Stimulated activated CD4-positive, alpha-beta T cell treated with anti-CD3 and anti-CD28 coated beads, Interleukin-2, amount 100 ng/mL, for 4 hours (primary cell): ENCODE measurements at regions not wholly inside any gene's neighbourhood (a gene's known extent, or its start where the extent isn't known, plus 50 kb on each side); places are given as distances from the start of the nearest gene placed in this dataset.

Source experiments
- DNase-seq: peaks from one replicate; pipeline ENCODE4 v3.0.0-alpha.2; 2020; ENCODE audit warnings: low read depth

DNA sequence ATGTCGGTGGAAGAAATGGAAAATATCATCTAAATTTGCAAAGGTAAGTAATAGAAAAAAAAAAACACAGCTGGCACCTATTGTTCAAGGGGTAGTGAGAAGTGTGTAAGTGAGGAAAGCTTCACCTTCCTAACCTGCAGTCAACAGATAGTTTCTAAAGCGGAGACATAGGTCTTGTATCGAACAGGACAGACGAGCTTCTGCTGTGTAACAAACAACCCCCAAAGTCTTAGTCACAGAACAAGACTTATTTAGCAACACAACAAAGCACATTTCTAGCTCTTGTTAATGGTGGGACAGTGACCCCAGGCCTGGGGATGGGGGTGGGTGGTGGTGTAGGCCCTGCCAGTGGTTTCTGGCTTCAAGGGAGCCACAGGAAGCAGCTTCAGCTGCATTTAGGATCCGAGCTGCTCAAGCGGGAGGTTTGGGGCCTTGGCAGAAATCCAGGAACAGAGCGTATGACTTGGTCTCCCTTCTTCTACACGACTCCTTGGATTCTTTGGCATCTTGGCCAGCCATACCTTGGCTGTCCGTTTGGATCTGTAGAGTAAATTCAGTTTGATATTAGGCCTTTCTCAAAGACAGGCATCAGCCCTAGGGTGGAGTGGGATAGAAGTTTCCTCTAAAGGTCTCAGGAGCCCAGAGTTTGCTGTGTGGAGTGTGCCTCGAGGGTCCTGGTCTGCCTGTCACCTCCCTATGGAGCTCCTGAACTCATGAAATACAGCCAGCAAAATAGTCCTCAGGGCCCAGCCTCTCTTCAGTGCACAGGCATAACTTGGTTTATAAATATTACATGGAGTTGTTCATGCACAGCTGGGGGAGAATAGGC is 56.9 kb upstream of the SHH start:
- DNase-seq = no peak

DNA sequence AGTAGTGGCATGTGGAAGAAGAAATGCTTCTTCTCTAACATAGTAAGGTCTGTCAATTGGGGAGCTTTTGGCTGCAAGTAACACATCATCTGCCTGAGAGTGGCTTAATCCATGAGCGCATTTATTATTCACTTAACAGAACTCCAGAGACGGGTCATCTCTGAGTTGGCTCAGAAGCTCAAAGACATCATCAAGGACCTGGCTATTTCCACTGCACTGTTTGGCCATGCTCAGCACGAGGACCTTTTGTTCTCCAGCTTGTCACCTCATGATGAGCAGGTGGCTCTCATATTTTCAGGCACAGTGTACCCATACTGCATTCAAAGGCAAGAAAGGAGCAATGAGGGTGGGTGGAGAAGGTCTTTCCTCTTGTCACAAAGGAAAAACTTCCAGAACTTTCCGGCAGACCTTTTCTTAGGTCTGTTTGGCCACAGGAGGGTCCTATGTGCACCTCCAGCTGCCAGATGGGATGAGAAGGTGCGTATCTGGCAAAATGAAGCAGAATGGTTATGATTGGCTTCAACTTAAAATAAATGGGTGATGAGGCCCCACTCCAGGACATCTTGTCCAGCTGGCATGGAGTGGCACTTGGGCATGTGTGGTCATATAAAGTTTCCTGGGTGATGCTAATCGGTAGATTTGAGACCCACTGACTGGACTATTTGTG is 55.6 kb upstream of the SHH start:
- no peak for DNase-seq

GRCh38 chr7:155867280-155867679 is 55.0 kb upstream of the SHH start:
- no peak for DNase-seq

- no peak for DNase-seq
Measured at GRCh38 chr7:155865830-155866525, 53.7 kb upstream of the SHH start.

DNA sequence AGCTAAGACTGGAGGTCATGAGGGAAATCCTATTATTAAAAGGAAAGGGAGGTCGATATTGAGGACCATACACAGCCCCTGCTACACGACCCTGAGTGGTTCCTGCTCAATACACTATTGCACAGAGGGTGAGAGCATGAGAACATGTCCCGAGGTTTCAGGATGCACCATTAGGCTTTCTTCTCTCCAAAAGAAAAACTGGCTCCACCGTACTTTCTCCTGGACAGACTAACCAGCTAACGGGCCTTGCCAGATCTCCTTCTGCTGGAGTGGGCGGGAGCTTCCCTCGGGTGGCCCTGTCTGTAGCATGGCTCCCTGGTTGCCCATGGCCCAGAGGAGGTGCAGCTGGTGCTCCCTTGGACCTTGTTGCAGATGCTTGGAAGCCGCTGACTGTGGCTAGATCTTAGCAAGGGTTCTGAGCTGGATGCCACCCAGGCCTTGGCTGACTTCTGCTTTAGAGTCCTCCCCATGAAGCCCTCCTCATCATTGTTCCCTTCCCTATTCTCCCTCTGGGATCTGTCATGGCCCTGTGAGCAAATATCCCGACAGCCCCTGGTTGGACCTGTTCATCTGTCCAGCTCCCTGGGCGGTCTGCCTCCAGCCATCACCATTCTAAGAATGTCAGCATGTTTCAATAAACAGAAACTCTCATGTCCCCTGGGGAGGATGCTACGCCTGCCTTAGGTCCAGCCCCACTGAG is 52.9 kb upstream of the SHH start:
- DNase-seq = no peak

DNA sequence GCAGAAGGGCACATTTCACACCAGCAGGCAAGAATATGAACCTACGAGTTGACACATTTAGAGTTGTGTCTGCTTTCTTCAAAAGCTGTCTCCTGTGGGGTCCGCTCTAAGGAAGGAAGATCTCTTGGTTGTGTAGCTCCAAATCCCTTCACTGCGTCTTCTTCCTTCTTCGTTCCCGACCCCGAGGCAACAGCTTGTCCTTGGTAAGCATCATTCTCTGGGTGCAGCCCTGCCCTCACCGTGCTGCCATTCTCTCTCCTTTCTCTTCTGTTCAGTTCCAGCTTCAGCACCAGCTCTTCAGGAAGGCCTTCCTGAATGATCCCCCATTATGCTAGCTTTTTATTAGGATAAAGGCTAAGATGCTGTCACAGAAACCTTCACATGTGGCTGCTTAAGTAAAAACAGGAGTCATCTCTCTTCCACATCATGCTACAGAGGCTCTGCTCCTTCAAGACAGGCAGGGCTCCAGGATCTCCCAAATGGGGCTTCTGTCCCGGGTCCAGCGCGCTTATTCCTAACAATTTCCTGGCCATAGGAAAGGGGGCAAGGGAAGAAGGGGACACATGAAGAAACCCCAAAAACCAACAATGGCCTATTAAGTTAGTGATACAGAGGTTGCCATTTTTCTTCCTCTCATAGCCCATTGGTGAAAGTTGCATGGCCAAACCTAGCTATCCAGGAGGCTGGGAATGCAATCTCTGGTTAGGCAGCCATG is 52.2 kb upstream of the SHH start:
- no peak for DNase-seq

- no peak for DNase-seq
Measured at GRCh38 chr7:155863721-155864151, 51.5 kb upstream of the SHH start.

GRCh38 chr7:155862123-155862892 is 50.0 kb upstream of the SHH start:
- DNase-seq = no peak
